HG03442 (cell line): ENCODE measurements at regions not wholly inside any gene's neighbourhood (a gene's known extent, or its start where the extent isn't known, plus 50 kb on each side); places are given as distances from the start of the nearest gene placed in this dataset.

Experiments used
- ATAC-seq: cut with Tn5 transposase; IDR thresholded peaks from one replicate; pipeline ENCODE4 v1.9.1; 2021; ENCODE audit warnings: mild to moderate bottlenecking, moderate library complexity; ENCODE audit not compliant: unreplicated experiment

GRCh38 chr16:17828012-17828411 is 357.3 kb upstream of the XYLT1 start:
- no peak for ATAC-seq

- ATAC-seq = no peak
These were observed 356.6 kb upstream of the XYLT1 start for GRCh38 chr16:17827313-17827712.

GRCh38 chr16:17817943-17818342 is 347.2 kb upstream of the XYLT1 start:
- no peak for ATAC-seq

- ATAC-seq = no peak
These were observed 346.5 kb upstream of the XYLT1 start for GRCh38 chr16:17817260-17817659.

GRCh38 chr16:17812771-17813170 is 342.0 kb upstream of the XYLT1 start:
- no peak for ATAC-seq

GRCh38 chr16:17804857-17805256 is 334.1 kb upstream of the XYLT1 start:
- ATAC-seq = no peak

GRCh38 chr16:17803625-17804410 is 333.1 kb upstream of the XYLT1 start:
- ATAC-seq = no peak

GRCh38 chr16:17802571-17802970 is 331.8 kb upstream of the XYLT1 start:
- ATAC-seq = no peak

- no peak for ATAC-seq
These were observed 330.3 kb upstream of the XYLT1 start for GRCh38 chr16:17801068-17801467.

- ATAC-seq = no peak
These were observed 328.0 kb upstream of the XYLT1 start for GRCh38 chr16:17798716-17799115.

GRCh38 chr16:17793354-17793753 is 322.6 kb upstream of the XYLT1 start:
- ATAC-seq = no peak

GRCh38 chr16:17784073-17784472 is 313.3 kb upstream of the XYLT1 start:
- ATAC-seq = no peak

GRCh38 chr16:17780181-17780580 is 309.4 kb upstream of the XYLT1 start:
- no peak for ATAC-seq

GRCh38 chr16:17777408-17777863 is 306.7 kb upstream of the XYLT1 start:
- ATAC-seq = no peak

- no peak for ATAC-seq
These were observed 306.1 kb upstream of the XYLT1 start for GRCh38 chr16:17776888-17777287.

GRCh38 chr16:17776465-17776864 is 305.7 kb upstream of the XYLT1 start:
- ATAC-seq = no peak

GRCh38 chr16:17775061-17775460 is 304.3 kb upstream of the XYLT1 start:
- no peak for ATAC-seq

- no peak for ATAC-seq
These were observed 302.9 kb upstream of the XYLT1 start for GRCh38 chr16:17773698-17774101.

- ATAC-seq = no peak
These were observed 299.3 kb upstream of the XYLT1 start for GRCh38 chr16:17770104-17770503.

GRCh38 chr16:17769065-17769464 is 298.3 kb upstream of the XYLT1 start:
- ATAC-seq = no peak

GRCh38 chr16:17768257-17768656 is 297.5 kb upstream of the XYLT1 start:
- ATAC-seq = no peak

- ATAC-seq = no peak
These were observed 295.3 kb upstream of the XYLT1 start for GRCh38 chr16:17766012-17766411.
